Caco-2 (cell line): ENCODE measurements at regions not wholly inside any gene's neighbourhood (a gene's known extent, or its start where the extent isn't known, plus 50 kb on each side); places are given as distances from the start of the nearest gene placed in this dataset.

Source experiments
- BruUV-seq: library from RNA; stranded (reverse); fragments of 400-500 nt; replicated peaks from 2 replicates; lab custom pipeline; 2021; lab: Mats Ljungman, UMichigan
- CTCF ChIA-PET: fragments of 300-600 bp; sonication (Branson Sonifier 250); formaldehyde crosslinking; loops from one replicate; lab custom pipeline; 2022; ENCODE audit warnings: antibody characterized with exemption; lab: Charles Lee
- POLR2A ChIA-PET: fragments of 300-600 bp; sonication (Branson Sonifier 250); formaldehyde crosslinking; loops from one replicate; lab custom pipeline; 2022; ENCODE audit warnings: antibody characterized with exemption; lab: Charles Lee
- DNase-seq, 2 experiments: peaks; one replicate each; pipeline versions ENCODE4 v3.0.0 to v3.0.0-alpha.2; 2020 to 2022
- H3K27me3 ChIP-seq: replicated peaks from 2 replicates; pipeline ENCODE4 v1.6.0; 2011; ENCODE audit warnings: low read length; ENCODE audit not compliant: control insufficient read depth, insufficient read depth
- H3K36me3 ChIP-seq: 2 replicates; pipeline ENCODE4 v1.5.1; 2011; ENCODE audit warnings: low read length; ENCODE audit not compliant: control insufficient read depth, insufficient read depth
- H3K4me1 ChIP-seq: fragments of 250-450 bp; sonication (Bioruptor Pico); 2 replicates; pipeline ENCODE4 v1.5.1; 2020; ENCODE audit warnings: mild to moderate bottlenecking
- H3K4me3 ChIP-seq: 2 replicates; pipeline ENCODE4 v1.5.1; 2011; ENCODE audit warnings: low read depth, mild to moderate bottlenecking, control low read depth, low read length
- H3K9me3 ChIP-seq: fragments of 250-450 bp; sonication (Bioruptor Pico); 2 replicates; pipeline ENCODE4 v1.5.1; 2020; ENCODE audit warnings: mild to moderate bottlenecking, moderate library complexity
- H3K27ac Mint-ChIP-seq: one replicate; pipeline ENCODE4 v1.8.0; 2022; ENCODE audit warnings: mixed read lengths; ENCODE audit not compliant: unreplicated experiment
- H3K27me3 Mint-ChIP-seq: one replicate; pipeline ENCODE4 v1.8.0; 2022; ENCODE audit warnings: mixed read lengths; ENCODE audit not compliant: insufficient read depth, unreplicated experiment
- H3K36me3 Mint-ChIP-seq: one replicate; pipeline ENCODE4 v1.8.0; 2022; ENCODE audit warnings: mild to moderate bottlenecking, mixed read lengths; ENCODE audit not compliant: insufficient read depth, unreplicated experiment
- H3K4me1 Mint-ChIP-seq: one replicate; pipeline ENCODE4 v1.8.0; 2022; ENCODE audit warnings: low read depth, mixed read lengths; ENCODE audit not compliant: unreplicated experiment
- H3K4me3 Mint-ChIP-seq: one replicate; pipeline ENCODE4 v1.8.0; 2022; ENCODE audit warnings: mild to moderate bottlenecking, moderate library complexity, mixed read lengths; ENCODE audit not compliant: unreplicated experiment
- H3K9me3 Mint-ChIP-seq: one replicate; pipeline ENCODE4 v1.8.0; 2022; ENCODE audit warnings: mixed read lengths; ENCODE audit not compliant: unreplicated experiment
- intact Hi-C: fragments of 100-400 bp; cut with micrococcal nuclease; formaldehyde crosslinking; loops from one replicate; pipeline ENCODE4 v1.10.0; 2022; ENCODE audit not compliant: unreplicated experiment
- TF ChIP-seq, protein P1 (sequence below), 2 experiments: fragments of 200-600 bp in 1 of 2; IDR thresholded peaks; 1 replicate in 1 of 2; 2 replicates in 1 of 2; pipeline versions ENCODE4 v1.5.1 to v1.8.0; 2011 to 2022; ENCODE audit warnings: antibody characterized with exemption in 1 of 2, control low read depth in 1 of 2, inconsistent platforms in 1 of 2, low read depth in 1 of 2, low read length in 1 of 2, mild to moderate bottlenecking in 1 of 2, moderate library complexity in 1 of 2; ENCODE audit not compliant: insufficient read depth in 1 of 2, severe bottlenecking in 1 of 2, unreplicated experiment in 1 of 2

GRCh38 chr15:60237446-60237845 is 160.3 kb downstream of the ANXA2 start:
- Histone ChIP-seq H3K4me1 (no peaks in the 10 kb centered on the region), H3K9me3 (no peaks in the 10 kb centered on the region), H3K27me3 (no peaks in the 10 kb centered on the region), H3K36me3 (no peaks in the 10 kb centered on the region), H3K4me3 (no peak overlapping the region)
- Mint-ChIP-seq H3K36me3 (no peaks in the 10 kb centered on the region), H3K4me1 (no peaks in the 10 kb centered on the region), H3K9me3 (peaks cover 9% of the 10 kb centered on the region), H3K27ac (no peak overlapping the region), H3K27me3 (peaks cover 13% of the 10 kb centered on the region), H3K4me3 (no peak overlapping the region)
- no peak for DNase-seq
- POLR2A ChIA-PET = no interaction called here
- intact Hi-C loops = no loop called here
- BruUV-seq = no TSS peak
- CTCF ChIA-PET = no interaction called here
- TF ChIP-seq, protein P1, sequence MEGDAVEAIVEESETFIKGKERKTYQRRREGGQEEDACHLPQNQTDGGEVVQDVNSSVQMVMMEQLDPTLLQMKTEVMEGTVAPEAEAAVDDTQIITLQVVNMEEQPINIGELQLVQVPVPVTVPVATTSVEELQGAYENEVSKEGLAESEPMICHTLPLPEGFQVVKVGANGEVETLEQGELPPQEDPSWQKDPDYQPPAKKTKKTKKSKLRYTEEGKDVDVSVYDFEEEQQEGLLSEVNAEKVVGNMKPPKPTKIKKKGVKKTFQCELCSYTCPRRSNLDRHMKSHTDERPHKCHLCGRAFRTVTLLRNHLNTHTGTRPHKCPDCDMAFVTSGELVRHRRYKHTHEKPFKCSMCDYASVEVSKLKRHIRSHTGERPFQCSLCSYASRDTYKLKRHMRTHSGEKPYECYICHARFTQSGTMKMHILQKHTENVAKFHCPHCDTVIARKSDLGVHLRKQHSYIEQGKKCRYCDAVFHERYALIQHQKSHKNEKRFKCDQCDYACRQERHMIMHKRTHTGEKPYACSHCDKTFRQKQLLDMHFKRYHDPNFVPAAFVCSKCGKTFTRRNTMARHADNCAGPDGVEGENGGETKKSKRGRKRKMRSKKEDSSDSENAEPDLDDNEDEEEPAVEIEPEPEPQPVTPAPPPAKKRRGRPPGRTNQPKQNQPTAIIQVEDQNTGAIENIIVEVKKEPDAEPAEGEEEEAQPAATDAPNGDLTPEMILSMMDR (IDR thresholded peaks at IDR 0.05; ENCODE audit: insufficient read depth in 1 of 2, low read depth in 1 of 2, low read length in 1 of 2, severe bottlenecking in 1 of 2, unreplicated experiment in 1 of 2) = no peak

DNA sequence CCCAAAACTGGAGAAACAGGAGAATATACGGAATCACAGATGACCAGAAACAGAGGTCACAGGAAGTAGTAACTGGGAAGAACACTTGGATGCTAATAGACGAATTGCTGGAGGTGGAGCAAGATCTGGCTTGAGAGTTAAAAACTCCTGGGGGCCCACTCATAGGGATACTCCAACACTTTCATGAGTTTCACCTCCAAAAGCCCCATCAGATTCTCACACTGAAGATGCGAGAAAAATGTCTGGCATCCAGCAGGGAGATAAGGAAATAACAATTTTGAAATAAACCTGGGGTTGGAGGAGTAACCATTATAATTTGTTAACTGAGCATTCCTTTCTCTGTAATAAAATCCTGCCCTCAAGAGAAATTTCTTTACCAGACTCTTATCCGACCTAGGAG is 154.0 kb downstream of the ANXA2 start:
- intact Hi-C loops = no loop called here
- POLR2A ChIA-PET = no interaction called here
- no peaks in the 10 kb centered on the region for H3K27me3 ChIP-seq

DNA sequence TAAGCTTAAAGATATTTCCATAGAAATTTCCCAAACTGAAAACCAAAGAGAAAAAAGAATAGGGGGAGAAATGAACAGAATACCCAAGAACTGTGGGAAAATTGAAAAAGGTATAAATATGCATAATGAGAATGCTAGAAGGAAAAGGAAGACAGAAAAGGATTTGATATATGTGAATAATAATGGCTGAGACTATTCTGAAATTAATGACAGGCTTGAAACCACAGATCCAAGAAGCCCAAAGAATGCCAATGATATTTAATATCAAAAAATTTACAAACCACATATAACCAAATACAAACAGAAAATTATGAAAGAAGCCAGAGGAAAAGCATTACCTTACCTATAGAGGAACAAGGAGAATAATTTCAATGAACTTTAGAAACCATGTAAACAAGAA is 153.0 kb downstream of the ANXA2 start:
- no TSS peak for BruUV-seq
- ChIA-PET CTCF (no interaction called here), POLR2A (no interaction called here)
- no peak overlapping the region for H3K4me3 Mint-ChIP-seq
- H3K36me3 Mint-ChIP-seq = no peaks in the 10 kb centered on the region
- DNase-seq = no peak
- Histone ChIP-seq H3K4me1 (no peaks in the 10 kb centered on the region), H3K4me3 (no peak overlapping the region), H3K9me3 (no peaks in the 10 kb centered on the region), H3K36me3 (no peaks in the 10 kb centered on the region), H3K27me3 (no peaks in the 10 kb centered on the region)
- no peaks in the 10 kb centered on the region for H3K4me1 Mint-ChIP-seq
- peaks cover 15% of the 10 kb centered on the region for H3K9me3 Mint-ChIP-seq
- H3K27ac Mint-ChIP-seq = no peak overlapping the region
- intact Hi-C loops = no loop called here
- peaks cover 21% of the 10 kb centered on the region for H3K27me3 Mint-ChIP-seq
- TF ChIP-seq, protein P1 (IDR thresholded peaks at IDR 0.05; ENCODE audit: insufficient read depth in 1 of 2, low read depth in 1 of 2, low read length in 1 of 2, severe bottlenecking in 1 of 2, unreplicated experiment in 1 of 2) = no peak

More for the DNA sequence above, 154.0 kb downstream of the ANXA2 start:
- no peak for DNase-seq
- no peak overlapping the region for H3K4me3 Mint-ChIP-seq
- no peaks in the 10 kb centered on the region for H3K36me3 ChIP-seq
- TF ChIP-seq, protein P1 (IDR thresholded peaks at IDR 0.05; ENCODE audit: insufficient read depth in 1 of 2, low read depth in 1 of 2, low read length in 1 of 2, severe bottlenecking in 1 of 2, unreplicated experiment in 1 of 2) = no peak
- CTCF ChIA-PET = no interaction called here
- H3K9me3 ChIP-seq = no peaks in the 10 kb centered on the region
- H3K27me3 Mint-ChIP-seq = peaks cover 24% of the 10 kb centered on the region
- no peaks in the 10 kb centered on the region for H3K4me1 Mint-ChIP-seq
- BruUV-seq = no TSS peak
- H3K36me3 Mint-ChIP-seq = no peaks in the 10 kb centered on the region
- H3K27ac Mint-ChIP-seq = no peak overlapping the region
- H3K9me3 Mint-ChIP-seq = peaks cover 17% of the 10 kb centered on the region
- H3K4me1 ChIP-seq = no peaks in the 10 kb centered on the region
- no peak overlapping the region for H3K4me3 ChIP-seq
